PC-9 (cell line): ENCODE measurements at regions not wholly inside any gene's neighbourhood (a gene's known extent, or its start where the extent isn't known, plus 50 kb on each side); places are given as distances from the start of the nearest gene placed in this dataset.

Experiments used
- CTCF ChIP-seq: fragments of 200-600 bp; sonication (generic); conservative IDR thresholded peaks from 2 replicates; pipeline ENCODE4 v1.6.1; 2017; ENCODE audit warnings: mixed run types, antibody characterized with exemption, mild to moderate bottlenecking, moderate library complexity
- EZH2 ChIP-seq: fragments of 200-600 bp; sonication (generic); IDR thresholded peaks from 2 replicates; pipeline ENCODE4 v1.8.0; 2017; ENCODE audit warnings: antibody characterized with exemption, low read depth

DNA sequence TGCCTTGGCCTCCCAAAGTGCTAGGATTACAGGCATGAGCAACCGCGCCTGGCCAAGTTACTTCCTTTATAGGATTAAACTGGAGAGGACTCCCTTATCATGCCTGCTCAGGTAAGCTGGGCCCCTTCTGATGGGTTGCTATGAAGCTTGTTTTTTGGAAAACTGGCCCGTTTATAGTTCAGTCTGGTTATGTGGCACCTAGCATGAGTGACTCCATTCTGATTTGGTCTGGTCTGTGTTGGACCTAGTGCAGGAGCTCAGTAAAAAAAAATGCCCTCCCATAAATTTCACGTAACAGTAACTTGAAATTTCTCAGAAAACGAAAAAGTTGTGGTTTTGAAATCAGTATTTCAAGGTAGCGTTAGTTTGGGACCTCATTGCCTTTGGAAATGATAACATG is 448.4 kb downstream of the HACE1 start:
- TF ChIP-seq CTCF = no peak
- TF ChIP-seq EZH2 = no peak
